ENCODE measurements at regions not wholly inside any gene's neighbourhood (a gene's known extent, or its start where the extent isn't known, plus 50 kb on each side); places are given as distances from the start of the nearest gene placed in this dataset.

- DNase-seq (ENCODE audit: low read depth), result no peak
- TF ChIP-seq CTCF (IDR thresholded peaks at IDR 0.05; ENCODE audit: low read depth, low read length, missing control alignments), result no peak
- no peak overlapping the region for H3K4me3 ChIP-seq (ENCODE audit: low read depth, low read length)
Observed at GRCh38 chr4:95675623-95676022, 126.8 kb upstream of the UNC5C start.

GRCh38 chr4:95674521-95674981, 125.8 kb upstream of the UNC5C start:
- DNase-seq (ENCODE audit: low read depth), result no peak
- TF ChIP-seq CTCF (IDR thresholded peaks at IDR 0.05; ENCODE audit: low read depth, low read length, missing control alignments), result no peak
- no peak overlapping the region for H3K4me3 ChIP-seq (ENCODE audit: low read depth, low read length)

GRCh38 chr4:95672811-95673210, 124.0 kb upstream of the UNC5C start:
- no peak for DNase-seq (ENCODE audit: low read depth)
- no peak for TF ChIP-seq CTCF (IDR thresholded peaks at IDR 0.05; ENCODE audit: low read depth, low read length, missing control alignments)
- no peak overlapping the region for H3K4me3 ChIP-seq (ENCODE audit: low read depth, low read length)

- DNase-seq (ENCODE audit: low read depth), result no peak
- no peak overlapping the region for H3K4me3 ChIP-seq (ENCODE audit: low read depth, low read length)
- no peak for TF ChIP-seq CTCF (IDR thresholded peaks at IDR 0.05; ENCODE audit: low read depth, low read length, missing control alignments)
Observed at GRCh38 chr4:95660719-95661118, 111.9 kb upstream of the UNC5C start.

- TF ChIP-seq CTCF (IDR thresholded peaks at IDR 0.05; ENCODE audit: low read depth, low read length, missing control alignments), result no peak
- H3K4me3 ChIP-seq (ENCODE audit: low read depth, low read length), result no peak overlapping the region
- no peak for DNase-seq (ENCODE audit: low read depth)
Observed at GRCh38 chr4:95651891-95652290, 103.1 kb upstream of the UNC5C start.

GRCh38 chr4:95644417-95644816, 95.6 kb upstream of the UNC5C start:
- TF ChIP-seq CTCF (IDR thresholded peaks at IDR 0.05; ENCODE audit: low read depth, low read length, missing control alignments), result no peak
- DNase-seq (ENCODE audit: low read depth), result no peak
- H3K4me3 ChIP-seq (ENCODE audit: low read depth, low read length), result no peak overlapping the region

- DNase-seq (ENCODE audit: low read depth), result no peak
- H3K4me3 ChIP-seq (ENCODE audit: low read depth, low read length), result no peak overlapping the region
Observed at GRCh38 chr4:95643627-95644026, 94.9 kb upstream of the UNC5C start.

More at GRCh38 chr4:95643627-95644026, 94.9 kb upstream of the UNC5C start:
- no peak for TF ChIP-seq CTCF (IDR thresholded peaks at IDR 0.05; ENCODE audit: low read depth, low read length, missing control alignments)

Data from GM12864 (cell line).